Smooth muscle cell (in vitro differentiated cells): ENCODE measurements at regions not wholly inside any gene's neighbourhood (a gene's known extent, or its start where the extent isn't known, plus 50 kb on each side); places are given as distances from the start of the nearest gene placed in this dataset.

Experiments
- DNase-seq: peaks from one replicate; lab custom pipeline; 2025; ENCODE audit not compliant: unreplicated experiment; lab: John Stamatoyannopoulos, UW
- H2AFZ ChIP-seq: fragments of 200-600 bp; sonication (generic); 2 replicates; pipeline ENCODE4 v1.6.0; 2016; ENCODE audit warnings: antibody characterized with exemption, low read depth, mild to moderate bottlenecking
- H3F3A ChIP-seq: fragments of 200-600 bp; sonication (generic); 2 replicates; pipeline ENCODE4 v1.6.0; 2017; ENCODE audit warnings: antibody characterized with exemption, low read depth
- H3K27ac ChIP-seq: fragments of 200-600 bp; sonication (generic); 2 replicates; pipeline ENCODE4 v1.5.1; 2016; ENCODE audit warnings: low read depth, mild to moderate bottlenecking
- H3K27me3 ChIP-seq: fragments of 200-600 bp; sonication (generic); 2 replicates; pipeline ENCODE4 v1.6.1; 2016; ENCODE audit warnings: low read depth, mild to moderate bottlenecking
- H3K36me3 ChIP-seq: fragments of 200-600 bp; sonication (generic); 2 replicates; pipeline ENCODE4 v1.5.1; 2016; ENCODE audit warnings: low read depth
- H3K4me1 ChIP-seq: fragments of 200-600 bp; sonication (generic); 2 replicates; pipeline ENCODE4 v1.5.1; 2016; ENCODE audit warnings: low read depth
- H3K4me2 ChIP-seq: fragments of 200-600 bp; sonication (generic); 2 replicates; pipeline ENCODE4 v1.6.0; 2016; ENCODE audit warnings: mild to moderate bottlenecking
- H3K4me3 ChIP-seq: fragments of 200-600 bp; sonication (generic); 2 replicates; pipeline ENCODE4 v1.5.1; 2016; ENCODE audit warnings: mild to moderate bottlenecking
- H3K79me2 ChIP-seq: fragments of 200-600 bp; sonication (generic); 2 replicates; pipeline ENCODE4 v1.6.0; 2016; ENCODE audit warnings: low read depth, mild to moderate bottlenecking
- H3K9ac ChIP-seq: fragments of 200-600 bp; sonication (generic); 2 replicates; pipeline ENCODE4 v1.6.0; 2016; ENCODE audit warnings: low read depth
- H3K9me3 ChIP-seq: fragments of 200-600 bp; sonication (generic); replicated peaks from 2 replicates; pipeline ENCODE4 v1.5.1; 2016; ENCODE audit warnings: low read depth
- H4K20me1 ChIP-seq: fragments of 200-600 bp; sonication (generic); 2 replicates; pipeline ENCODE4 v1.6.0; 2016; ENCODE audit warnings: low read depth
- CTCF ChIP-seq: fragments of 200-600 bp; sonication (generic); IDR thresholded peaks from 2 replicates; pipeline ENCODE4 v1.5.1; 2017; ENCODE audit warnings: borderline replicate concordance, mild to moderate bottlenecking, antibody characterized with exemption; ENCODE audit not compliant: insufficient read depth, poor library complexity, severe bottlenecking
- WGBS: methylation state at CpG from one replicate; pipeline ENCODE4 v1.1.7; 2016; ENCODE audit warnings: low lambda C conversion rate; 5-methylcytosine and 5-hydroxymethylcytosine counted together

GRCh38 chr2:6605836-6606505 is 259.7 kb downstream of the CMPK2 start:
- no peak overlapping the region for H3K27ac ChIP-seq
- no peak overlapping the region for H3K4me2 ChIP-seq
- H3K27me3 ChIP-seq = no peaks in the 10 kb centered on the region
- TF ChIP-seq CTCF = no peak
- H3K79me2 ChIP-seq = no peaks in the 10 kb centered on the region
- H3K9me3 ChIP-seq = no peaks in the 10 kb centered on the region
- H4K20me1 ChIP-seq = no peaks in the 10 kb centered on the region
- H3K4me1 ChIP-seq = no peaks in the 10 kb centered on the region
- WGBS = 88% methylated on average over 7 of the region's 7 CpGs
- H3F3A ChIP-seq = no peaks in the 10 kb centered on the region
- no peak for DNase-seq
- no peak overlapping the region for H2AFZ ChIP-seq
- H3K4me3 ChIP-seq = no peak overlapping the region
- H3K9ac ChIP-seq = no peak overlapping the region
- H3K36me3 ChIP-seq = no peaks in the 10 kb centered on the region

GRCh38 chr2:6617794-6618193 is 247.9 kb downstream of the CMPK2 start:
- WGBS = 77% methylated on average over 4 of the region's 4 CpGs

GRCh38 chr2:6618201-6618600 is 247.5 kb downstream of the CMPK2 start:
- WGBS = 92% methylated on average over 6 of the region's 6 CpGs

More at GRCh38 chr2:6617794-6618193, 247.9 kb downstream of the CMPK2 start:
- no peak for DNase-seq
- Histone ChIP-seq H2AFZ (peak overlapping the region; percentile 58), H3K9me3 (no peaks in the 10 kb centered on the region), H3K4me1 (peaks cover 6% of the 10 kb centered on the region), H3K4me3 (no peak overlapping the region), H4K20me1 (no peaks in the 10 kb centered on the region), H3K9ac (no peak overlapping the region), H3K36me3 (no peaks in the 10 kb centered on the region), H3K27me3 (no peaks in the 10 kb centered on the region), H3K79me2 (no peaks in the 10 kb centered on the region), H3K4me2 (no peak overlapping the region), H3F3A (no peaks in the 10 kb centered on the region), H3K27ac (no peak overlapping the region)
- TF ChIP-seq CTCF = no peak

More at GRCh38 chr2:6618201-6618600, 247.5 kb downstream of the CMPK2 start:
- H3K79me2 ChIP-seq = no peaks in the 10 kb centered on the region
- H3K36me3 ChIP-seq = no peaks in the 10 kb centered on the region
- H3K27ac ChIP-seq = no peak overlapping the region
- H3K27me3 ChIP-seq = no peaks in the 10 kb centered on the region
- no peak overlapping the region for H3K4me2 ChIP-seq
- DNase-seq = no peak
- TF ChIP-seq CTCF = no peak
- no peaks in the 10 kb centered on the region for H3K9me3 ChIP-seq
- H2AFZ ChIP-seq = peak overlapping the region; percentile 58
- H3K4me3 ChIP-seq = no peak overlapping the region
- H3F3A ChIP-seq = no peaks in the 10 kb centered on the region
- no peak overlapping the region for H3K9ac ChIP-seq
- H4K20me1 ChIP-seq = no peaks in the 10 kb centered on the region
- peaks cover 6% of the 10 kb centered on the region for H3K4me1 ChIP-seq
